ENCODE measurements at regions not wholly inside any gene's neighbourhood (a gene's known extent, or its start where the extent isn't known, plus 50 kb on each side); places are given as distances from the start of the nearest gene placed in this dataset.

DNA sequence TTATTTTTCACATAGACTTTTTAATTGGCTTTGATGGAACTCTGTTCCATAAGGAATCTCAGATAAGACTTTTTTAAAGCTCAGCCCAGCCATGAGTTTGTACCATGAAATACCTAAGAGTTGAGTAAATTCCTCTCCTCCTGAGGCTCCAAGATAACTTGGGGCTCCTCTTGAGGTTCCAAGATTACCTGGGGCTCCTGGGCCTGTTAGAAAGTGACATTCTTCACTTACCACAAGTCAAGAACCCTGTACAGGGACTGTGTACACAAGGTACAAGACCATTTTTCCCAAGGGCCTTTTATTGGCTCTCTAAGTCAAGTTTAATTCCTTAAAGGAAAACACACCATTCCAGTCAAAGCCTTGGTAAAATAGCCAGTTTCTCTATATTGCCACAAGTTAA lies 111.3 kb upstream of the PRR20G start:
- no peak for DNase-seq
- Histone ChIP-seq H3K4me1 (ENCODE audit: insufficient read depth, low read length) (peaks cover 3% of the 10 kb centered on the region; the same call in 1 of the 2 replicates), H3K14ac (ENCODE audit: insufficient read depth, low read length) (no peak overlapping the region), H3K9me3 (ENCODE audit: control insufficient read depth, low read depth, low read length) (no peaks in the 10 kb centered on the region), H4K5ac (ENCODE audit: insufficient read length, low read depth, low read length) (no peak overlapping the region), H2AK5ac (ENCODE audit: insufficient read length, low read length) (no peak overlapping the region), H2BK5ac (ENCODE audit: insufficient read length, low read length) (no peak overlapping the region), H3K4ac (ENCODE audit: low read depth, low read length) (no peak overlapping the region), H2BK120ac (ENCODE audit: low read depth, low read length, poor library complexity, severe bottlenecking) (no peak overlapping the region), H3T11ph (ENCODE audit: low read length) (no peak overlapping the region), H4K20me1 (ENCODE audit: control insufficient read depth, insufficient read depth, insufficient read length) (no peaks in the 10 kb centered on the region), H3K79me2 (ENCODE audit: insufficient read depth, low read length) (no peaks in the 10 kb centered on the region), H3K9ac (ENCODE audit: extremely low read depth, insufficient read length, low read length) (no peak overlapping the region), H3K56ac (ENCODE audit: insufficient read length, low read depth, low read length) (no peak overlapping the region), H2BK20ac (ENCODE audit: low read depth, low read length, poor library complexity, severe bottlenecking) (no peak overlapping the region), H3K18ac (ENCODE audit: insufficient read length, low read depth, low read length) (no peak overlapping the region), H3K4me2 (ENCODE audit: insufficient read depth, insufficient read length, low read length) (no peak overlapping the region), H3K23me2 (ENCODE audit: insufficient read length, low read depth, low read length, poor library complexity, severe bottlenecking) (no peaks in the 10 kb centered on the region), H4K8ac (replicated peaks; ENCODE audit: insufficient read length, low read depth, low read length) (no peak overlapping the region), H4K91ac (ENCODE audit: insufficient read length, low read depth, low read length) (no peak overlapping the region), H3K27me3 (ENCODE audit: insufficient read depth, low read length) (no peaks in the 10 kb centered on the region), H3K23ac (ENCODE audit: insufficient read length, low read depth, low read length) (no peak overlapping the region), H3K79me1 (ENCODE audit: insufficient read depth, low read depth, low read length, poor library complexity, severe bottlenecking) (no peaks in the 10 kb centered on the region), H2BK15ac (ENCODE audit: low read depth, low read length) (no peak overlapping the region), H2AFZ (ENCODE audit: low read length) (no peak overlapping the region), H2BK12ac (ENCODE audit: insufficient read length, low read depth, low read length) (no peak overlapping the region), H3K27ac (ENCODE audit: insufficient read length, low read depth, low read length) (no peak overlapping the region)
- H3K27me3 Mint-ChIP-seq (ENCODE audit: low read depth) = peaks cover 3% of the 10 kb centered on the region; the same call in 1 of the 2 replicates
- H3K4me3 Mint-ChIP-seq = no peak overlapping the region
- no peak overlapping the region for H3K27ac Mint-ChIP-seq
- TF ChIP-seq, protein P1, sequence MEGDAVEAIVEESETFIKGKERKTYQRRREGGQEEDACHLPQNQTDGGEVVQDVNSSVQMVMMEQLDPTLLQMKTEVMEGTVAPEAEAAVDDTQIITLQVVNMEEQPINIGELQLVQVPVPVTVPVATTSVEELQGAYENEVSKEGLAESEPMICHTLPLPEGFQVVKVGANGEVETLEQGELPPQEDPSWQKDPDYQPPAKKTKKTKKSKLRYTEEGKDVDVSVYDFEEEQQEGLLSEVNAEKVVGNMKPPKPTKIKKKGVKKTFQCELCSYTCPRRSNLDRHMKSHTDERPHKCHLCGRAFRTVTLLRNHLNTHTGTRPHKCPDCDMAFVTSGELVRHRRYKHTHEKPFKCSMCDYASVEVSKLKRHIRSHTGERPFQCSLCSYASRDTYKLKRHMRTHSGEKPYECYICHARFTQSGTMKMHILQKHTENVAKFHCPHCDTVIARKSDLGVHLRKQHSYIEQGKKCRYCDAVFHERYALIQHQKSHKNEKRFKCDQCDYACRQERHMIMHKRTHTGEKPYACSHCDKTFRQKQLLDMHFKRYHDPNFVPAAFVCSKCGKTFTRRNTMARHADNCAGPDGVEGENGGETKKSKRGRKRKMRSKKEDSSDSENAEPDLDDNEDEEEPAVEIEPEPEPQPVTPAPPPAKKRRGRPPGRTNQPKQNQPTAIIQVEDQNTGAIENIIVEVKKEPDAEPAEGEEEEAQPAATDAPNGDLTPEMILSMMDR (conservative IDR thresholded peaks at IDR 0.05) = no peak
- H3K36me3 Mint-ChIP-seq (ENCODE audit: insufficient read depth in 1 of 3, low read depth in 3 of 3) = no peaks in the 10 kb centered on the region; a peak in 2 of 7 replicates
- H3K9me3 Mint-ChIP-seq = peaks cover 3% of the 10 kb centered on the region in 2 experiments; a peak in 2 of 5 replicates
- H3K4me1 Mint-ChIP-seq = peaks cover 44 to 52% of the 10 kb centered on the region in 2 experiments
